Panc1 (cell line): ENCODE measurements at regions not wholly inside any gene's neighbourhood (a gene's known extent, or its start where the extent isn't known, plus 50 kb on each side); places are given as distances from the start of the nearest gene placed in this dataset.

Source experiments
- ATAC-seq: fragments of 200-7000 bp; cut with Tn5 transposase; 2 replicates; pipeline ENCODE4 v1.9.1; 2020; ENCODE audit warnings: mild to moderate bottlenecking, moderate library complexity
- BruUV-seq: library from RNA; stranded (reverse); fragments of 400-500 nt; replicated peaks from 2 replicates; lab custom pipeline; 2021; lab: Mats Ljungman, UMichigan
- CTCF ChIA-PET: fragments of 300-600 bp; sonication (Branson Sonifier 250); formaldehyde crosslinking; loops from one replicate; lab custom pipeline; 2022; ENCODE audit warnings: antibody characterized with exemption; lab: Charles Lee
- POLR2A ChIA-PET: fragments of 300-600 bp; sonication (Branson Sonifier 250); formaldehyde crosslinking; loops from one replicate; lab custom pipeline; 2022; ENCODE audit warnings: antibody characterized with exemption; lab: Charles Lee
- DNase-seq: peaks from one replicate; pipeline ENCODE4 v3.0.0-alpha.2; 2010; ENCODE audit warnings: low read depth, low spot score
- H3K27ac ChIP-seq: 2 replicates; pipeline ENCODE4 v1.5.1; 2011; ENCODE audit warnings: mild to moderate bottlenecking, low read length, inconsistent platforms
- H3K27me3 ChIP-seq: fragments of 200-500 bp; sonication (Bioruptor generic); 2 replicates; pipeline ENCODE4 v1.6.0; 2014; ENCODE audit warnings: low read length, inconsistent platforms; ENCODE audit not compliant: control insufficient read depth, insufficient read depth
- H3K36me3 ChIP-seq: fragments of 200-500 bp; sonication (Bioruptor generic); 2 replicates; pipeline ENCODE4 v1.5.1; 2014; ENCODE audit warnings: inconsistent platforms, mild to moderate bottlenecking, low read length, moderate library complexity; ENCODE audit not compliant: control insufficient read depth, insufficient read depth
- H3K4me1 ChIP-seq: 2 replicates; pipeline ENCODE4 v1.5.1; 2011; ENCODE audit warnings: inconsistent platforms, mild to moderate bottlenecking, low read length, moderate library complexity; ENCODE audit not compliant: control insufficient read depth, insufficient read depth
- H3K4me3 ChIP-seq, 2 experiments: 2 replicates each; pipeline ENCODE4 v1.5.1; 2011 to 2012; ENCODE audit warnings: low read depth in 2 of 2, low read length in 2 of 2, mild to moderate bottlenecking in 2 of 2, inconsistent platforms in 1 of 2, moderate library complexity in 1 of 2
- H3K9me3 ChIP-seq: fragments of 200-500 bp; sonication (Bioruptor generic); 2 replicates; pipeline ENCODE4 v1.5.1; 2014; ENCODE audit warnings: low read depth, mild to moderate bottlenecking, inconsistent platforms, low read length, moderate library complexity; ENCODE audit not compliant: control insufficient read depth, insufficient read depth
- POLR2AphosphoS5 ChIP-seq: IDR thresholded peaks from 2 replicates; pipeline ENCODE4 v1.6.1; 2012; ENCODE audit warnings: mild to moderate bottlenecking, low read depth, low read length, moderate library complexity
- REST ChIP-seq, 2 experiments: IDR thresholded peaks; 2 replicates each; pipeline ENCODE4 v1.6.1; 2011 to 2012; ENCODE audit warnings: low read depth in 2 of 2, control low read depth in 1 of 2, low read length in 1 of 2, mild to moderate bottlenecking in 1 of 2, moderate library complexity in 1 of 2; ENCODE audit not compliant: insufficient read depth in 1 of 2
- SIN3A ChIP-seq: IDR thresholded peaks from 2 replicates; pipeline ENCODE4 v1.6.1; 2012; ENCODE audit warnings: low read depth, mild to moderate bottlenecking, low read length, moderate library complexity, borderline replicate concordance; ENCODE audit not compliant: insufficient read depth
- TCF7L2 ChIP-seq: IDR thresholded peaks from 2 replicates; pipeline ENCODE4 v1.6.1; 2011; ENCODE audit warnings: mild to moderate bottlenecking, low read depth, low read length, inconsistent platforms
- in situ Hi-C: cut with HindIII; loops from 2 replicates; pipeline ENCODE4 v1.10.0; 2016; ENCODE audit warnings: low sequenced_read_pairs, low pct_unique_long_range_greater_than_20kb
- intact Hi-C: fragments of 100-400 bp; cut with micrococcal nuclease; formaldehyde crosslinking; loops from one replicate; pipeline ENCODE4 v1.10.0; 2022; ENCODE audit not compliant: unreplicated experiment
- TF ChIP-seq, protein P1 (sequence below): fragments of 450-650 bp; IDR thresholded peaks from 2 replicates; pipeline ENCODE4 v1.5.1; 2017; ENCODE audit warnings: mild to moderate bottlenecking

DNA sequence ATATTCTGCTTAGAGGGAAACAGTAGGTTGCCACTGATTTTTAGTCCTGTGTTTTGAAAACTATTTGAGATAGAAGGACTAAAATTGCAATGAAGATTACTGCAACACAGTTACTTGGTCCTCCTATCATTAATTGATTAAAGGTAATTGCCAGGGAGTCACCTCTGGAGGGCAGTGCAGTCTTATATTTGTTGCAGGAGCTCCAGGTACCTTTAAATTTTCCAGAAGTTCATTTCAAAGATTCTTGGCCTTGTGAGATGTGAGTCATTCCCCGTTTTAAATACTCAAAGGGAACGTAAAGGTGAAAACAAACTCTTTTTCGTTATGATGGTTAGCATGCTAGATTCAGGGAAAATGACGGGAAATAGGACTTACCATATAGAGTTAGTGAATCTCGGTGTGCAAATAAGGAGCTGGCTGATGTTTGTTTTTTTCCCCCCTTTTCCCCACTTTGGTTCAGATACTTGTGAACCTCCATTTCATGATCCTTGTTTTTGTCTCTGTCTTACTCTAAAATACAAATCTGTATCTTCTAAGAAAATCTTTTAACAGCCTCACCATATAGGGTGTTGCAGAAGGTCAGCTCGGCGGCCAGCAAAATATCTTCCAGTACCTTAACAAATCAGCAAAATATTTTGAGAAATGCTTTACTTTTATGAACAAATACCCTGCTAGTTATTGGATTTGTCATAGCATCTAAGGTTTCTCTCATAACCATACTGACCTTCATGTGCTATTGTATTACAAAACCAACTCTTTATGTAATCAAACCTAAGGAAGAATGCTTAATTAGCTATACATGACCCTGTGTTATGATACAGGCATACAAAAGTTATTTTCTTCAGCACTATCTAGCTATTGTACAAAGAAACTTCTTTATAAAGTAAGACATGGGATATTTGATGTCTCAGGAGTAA lies 143.0 kb upstream of the HDAC9 start:
- BruUV-seq, result no TSS peak
- Histone ChIP-seq H3K4me1 (peaks cover 32% of the 10 kb centered on the region), H3K4me3 (no peak overlapping the region; a peak in 1 of 4 replicates), H3K27me3 (no peaks in the 10 kb centered on the region), H3K36me3 (no peaks in the 10 kb centered on the region), H3K27ac (peak overlapping the region; percentile 67), H3K9me3 (no peaks in the 10 kb centered on the region)
- ATAC-seq (peak; percentile 87), DNase-seq (peak; percentile 58)
- intact Hi-C loops (loop anchor here (2.0 to 10.0 kb wide), 5 partner anchors 142 to 1312 kb away; partner anchors contain the start of gene HDAC9), in situ Hi-C loops (loop anchor here (25.0 kb wide), 1 partner anchor 1310 kb away; no protein-coding TSS in a partner anchor)
- no peak for TF ChIP-seq REST (IDR thresholded peaks at IDR 0.05; ENCODE audit: insufficient read depth in 1 of 2, low read depth in 2 of 2, low read length in 1 of 2)
- no peak for TF ChIP-seq SIN3A
- no peak for TF ChIP-seq TCF7L2
- TF ChIP-seq, protein P1, sequence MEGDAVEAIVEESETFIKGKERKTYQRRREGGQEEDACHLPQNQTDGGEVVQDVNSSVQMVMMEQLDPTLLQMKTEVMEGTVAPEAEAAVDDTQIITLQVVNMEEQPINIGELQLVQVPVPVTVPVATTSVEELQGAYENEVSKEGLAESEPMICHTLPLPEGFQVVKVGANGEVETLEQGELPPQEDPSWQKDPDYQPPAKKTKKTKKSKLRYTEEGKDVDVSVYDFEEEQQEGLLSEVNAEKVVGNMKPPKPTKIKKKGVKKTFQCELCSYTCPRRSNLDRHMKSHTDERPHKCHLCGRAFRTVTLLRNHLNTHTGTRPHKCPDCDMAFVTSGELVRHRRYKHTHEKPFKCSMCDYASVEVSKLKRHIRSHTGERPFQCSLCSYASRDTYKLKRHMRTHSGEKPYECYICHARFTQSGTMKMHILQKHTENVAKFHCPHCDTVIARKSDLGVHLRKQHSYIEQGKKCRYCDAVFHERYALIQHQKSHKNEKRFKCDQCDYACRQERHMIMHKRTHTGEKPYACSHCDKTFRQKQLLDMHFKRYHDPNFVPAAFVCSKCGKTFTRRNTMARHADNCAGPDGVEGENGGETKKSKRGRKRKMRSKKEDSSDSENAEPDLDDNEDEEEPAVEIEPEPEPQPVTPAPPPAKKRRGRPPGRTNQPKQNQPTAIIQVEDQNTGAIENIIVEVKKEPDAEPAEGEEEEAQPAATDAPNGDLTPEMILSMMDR, result peak; percentile 80; the same call in 1 of the 2 replicates
- no peak for TF ChIP-seq POLR2AphosphoS5
- POLR2A ChIA-PET, result interaction anchor here (0.6 kb wide), 1 partner anchor 9 kb away, joined by 4 read pairs; no protein-coding TSS in a partner anchor
- CTCF ChIA-PET, result interaction anchor here (0.5 to 2.7 kb wide), 17 partner anchors 136 to 1958 kb away, joined by 3 to 43 read pairs (median 3); no protein-coding TSS in a partner anchor

- in situ Hi-C loops (loop anchor here (25.0 kb wide), 1 partner anchor 1309 kb away; no protein-coding TSS in a partner anchor), intact Hi-C loops (loop anchor here (2.0 to 10.0 kb wide), 5 partner anchors 141 to 1311 kb away; partner anchors contain the start of gene HDAC9)
- Histone ChIP-seq H3K4me3 (no peak overlapping the region), H3K36me3 (no peaks in the 10 kb centered on the region), H3K9me3 (no peaks in the 10 kb centered on the region), H3K4me1 (peaks cover 32% of the 10 kb centered on the region), H3K27me3 (no peaks in the 10 kb centered on the region), H3K27ac (peak overlapping the region; percentile 67)
- no peak for DNase-seq
- TF ChIP-seq, protein P1, result no peak
- TF ChIP-seq POLR2AphosphoS5 (no peak), SIN3A (no peak), REST (IDR thresholded peaks at IDR 0.05; ENCODE audit: insufficient read depth in 1 of 2, low read depth in 2 of 2, low read length in 1 of 2) (no peak), TCF7L2 (no peak)
- POLR2A ChIA-PET, result no interaction called here
- CTCF ChIA-PET, result interaction anchor here (0.7 to 2.7 kb wide), 7 partner anchors 136 to 1395 kb away, joined by 4 to 43 read pairs (median 5); no protein-coding TSS in a partner anchor
- no TSS peak for BruUV-seq
- ATAC-seq, result 0 out of 2 replicates have a peak, but pooled peaks have one; percentile 28
These were observed 142.2 kb upstream of the HDAC9 start for GRCh38 chr7:18353339-18353738.
